ENCODE measurements at regions not wholly inside any gene's neighbourhood (a gene's known extent, or its start where the extent isn't known, plus 50 kb on each side); places are given as distances from the start of the nearest gene placed in this dataset.

- TF ChIP-seq EP300 (IDR thresholded peaks at IDR 0.05; ENCODE audit: borderline replicate concordance) (no peak), NFIC (IDR thresholded peaks at IDR 0.05) (no peak), MAX (IDR thresholded peaks at IDR 0.05) (no peak), RAD21 (IDR thresholded peaks at IDR 0.05; ENCODE audit: low read depth) (no peak), TEAD4 (IDR thresholded peaks at IDR 0.05) (no peak), CREB1 (IDR thresholded peaks at IDR 0.05; ENCODE audit: low read depth) (no peak), YY1 (IDR thresholded peaks at IDR 0.05; ENCODE audit: low read depth) (no peak), CEBPB (IDR thresholded peaks at IDR 0.05) (no peak), EGR1 (IDR thresholded peaks at IDR 0.05) (no peak), ZBTB7A (IDR thresholded peaks at IDR 0.05; ENCODE audit: low read depth) (no peak), TAF1 (IDR thresholded peaks at IDR 0.05; ENCODE audit: low read depth) (no peak), FOXM1 (IDR thresholded peaks at IDR 0.05; ENCODE audit: borderline replicate concordance, low read depth) (no peak), REST (IDR thresholded peaks at IDR 0.05; ENCODE audit: low read depth) (no peak)
Measured at GRCh38 chr1:5455056-5455455, 537.2 kb downstream of the NPHP4 start.

Data from Ishikawa (cell line).